Adrenal gland (tissue), 5 donors: ENCODE measurements at regions not wholly inside any gene's neighbourhood (a gene's known extent, or its start where the extent isn't known, plus 50 kb on each side); places are given as distances from the start of the nearest gene placed in this dataset.

Experiments
- POLR2A ChIP-seq, 2 donors: fragments of 450-650 bp; IDR thresholded peaks; one replicate each; pipeline ENCODE4 v1.6.1; 2017; ENCODE audit warnings: antibody characterized with exemption in 2 of 2, mild to moderate bottlenecking in 2 of 2, moderate library complexity in 1 of 2
- TF ChIP-seq, protein P1 (sequence below), 6 experiments: fragments of 450-650 bp in 4 of 6; fragments of 200-600 bp in 2 of 6; sonication (generic) in 1 of 6; IDR thresholded peaks; 1 replicate in 5 of 6; 2 replicates in 1 of 6; pipeline versions ENCODE4 v1.5.1 to v1.8.0; 2016 to 2021; ENCODE audit warnings: antibody characterized with exemption in 6 of 6, mild to moderate bottlenecking in 2 of 6, moderate library complexity in 1 of 6
- donor health status: DM: no; HTN: no; CAD: no.

DNA sequence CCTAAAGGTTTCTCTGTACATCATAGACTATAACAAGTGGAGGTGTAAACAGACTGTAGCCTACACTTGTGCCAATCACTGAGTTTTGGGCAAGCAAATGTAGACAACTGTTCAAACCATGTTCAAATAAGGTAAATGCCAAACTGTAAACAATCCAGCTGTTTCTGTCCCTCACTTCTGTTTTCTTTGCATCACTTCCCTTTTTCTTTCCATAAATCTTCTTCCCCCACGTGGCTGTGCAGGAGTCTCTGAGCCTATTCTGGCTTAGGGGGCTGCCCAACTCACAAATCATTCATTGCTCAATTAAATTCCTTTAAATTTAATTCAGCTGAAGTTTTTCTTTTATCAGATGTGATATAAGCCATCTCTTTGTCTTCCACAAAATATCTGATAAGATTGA lies 65.1 kb upstream of the CPM start:
- TF ChIP-seq, protein P1, sequence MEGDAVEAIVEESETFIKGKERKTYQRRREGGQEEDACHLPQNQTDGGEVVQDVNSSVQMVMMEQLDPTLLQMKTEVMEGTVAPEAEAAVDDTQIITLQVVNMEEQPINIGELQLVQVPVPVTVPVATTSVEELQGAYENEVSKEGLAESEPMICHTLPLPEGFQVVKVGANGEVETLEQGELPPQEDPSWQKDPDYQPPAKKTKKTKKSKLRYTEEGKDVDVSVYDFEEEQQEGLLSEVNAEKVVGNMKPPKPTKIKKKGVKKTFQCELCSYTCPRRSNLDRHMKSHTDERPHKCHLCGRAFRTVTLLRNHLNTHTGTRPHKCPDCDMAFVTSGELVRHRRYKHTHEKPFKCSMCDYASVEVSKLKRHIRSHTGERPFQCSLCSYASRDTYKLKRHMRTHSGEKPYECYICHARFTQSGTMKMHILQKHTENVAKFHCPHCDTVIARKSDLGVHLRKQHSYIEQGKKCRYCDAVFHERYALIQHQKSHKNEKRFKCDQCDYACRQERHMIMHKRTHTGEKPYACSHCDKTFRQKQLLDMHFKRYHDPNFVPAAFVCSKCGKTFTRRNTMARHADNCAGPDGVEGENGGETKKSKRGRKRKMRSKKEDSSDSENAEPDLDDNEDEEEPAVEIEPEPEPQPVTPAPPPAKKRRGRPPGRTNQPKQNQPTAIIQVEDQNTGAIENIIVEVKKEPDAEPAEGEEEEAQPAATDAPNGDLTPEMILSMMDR (IDR thresholded peaks at IDR 0.05): no peak
- TF ChIP-seq POLR2A (IDR thresholded peaks at IDR 0.05): no peak
